ENCODE measurements at regions not wholly inside any gene's neighbourhood (a gene's known extent, or its start where the extent isn't known, plus 50 kb on each side); places are given as distances from the start of the nearest gene placed in this dataset.

DNA sequence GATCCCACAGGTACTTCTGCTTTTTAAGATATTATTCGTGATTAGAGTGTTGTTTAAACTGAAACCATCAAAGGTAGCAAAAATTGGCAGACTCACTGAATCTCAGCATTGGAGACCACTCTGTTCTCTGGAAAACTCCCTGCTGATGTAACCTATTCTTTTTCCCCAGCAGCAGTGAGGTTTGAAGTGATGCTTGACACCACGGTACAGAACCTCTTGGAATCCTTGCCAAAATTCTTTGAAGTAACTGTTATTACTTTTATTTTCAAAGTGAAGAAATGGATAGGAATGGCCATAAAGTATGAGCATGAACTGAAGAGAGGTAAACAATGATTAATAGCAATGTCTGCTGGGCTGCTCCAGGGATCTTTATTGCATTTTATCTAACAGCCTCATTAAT is 66.4 kb upstream of the KL start:
- TF ChIP-seq CTCF (conservative IDR thresholded peaks at IDR 0.05; ENCODE audit: low read depth, low read length) (no peak), EZH2 (IDR thresholded peaks at IDR 0.05; ENCODE audit: borderline replicate concordance, low read depth, low read length, poor library complexity, severe bottlenecking) (no peak)
